ENCODE measurements at regions not wholly inside any gene's neighbourhood (a gene's known extent, or its start where the extent isn't known, plus 50 kb on each side); places are given as distances from the start of the nearest gene placed in this dataset.

GRCh38 chr1:157189986-157190982 lies 52.1 kb upstream of the ETV3 start:
- no peak overlapping the region for H3K27ac ChIP-seq (ENCODE audit: low read length)
- H3K4me3 ChIP-seq (ENCODE audit: low read length) = no peak overlapping the region
- no peak overlapping the region for H3K9ac ChIP-seq (ENCODE audit: low read length)
- H2AFZ ChIP-seq (ENCODE audit: low read depth, low read length) = no peak overlapping the region
- no peaks in the 10 kb centered on the region for H3K36me3 ChIP-seq (replicated peaks; ENCODE audit: low read depth, low read length)
- no peak overlapping the region for H3K4me2 ChIP-seq (ENCODE audit: low read length)
- no peaks in the 10 kb centered on the region for H3K9me3 ChIP-seq (ENCODE audit: insufficient read depth, low read length)
- H3K27me3 ChIP-seq (ENCODE audit: low read depth, low read length) = peaks cover 59% of the 10 kb centered on the region
- H3K79me2 ChIP-seq (ENCODE audit: low read length) = no peaks in the 10 kb centered on the region
- TF ChIP-seq EZH2phosphoT487 (IDR thresholded peaks at IDR 0.05; ENCODE audit: low read depth) (no peak), CTCF (IDR thresholded peaks at IDR 0.05; ENCODE audit: low read depth, low read length) (no peak)
- H3K4me1 ChIP-seq (ENCODE audit: low read length) = peaks cover 13% of the 10 kb centered on the region
- H4K20me1 ChIP-seq (ENCODE audit: insufficient read depth, low read length) = no peaks in the 10 kb centered on the region

- no peaks in the 10 kb centered on the region for H3K79me2 ChIP-seq (ENCODE audit: low read length)
- H3K36me3 ChIP-seq (replicated peaks; ENCODE audit: low read depth, low read length) = no peaks in the 10 kb centered on the region
- H3K4me2 ChIP-seq (ENCODE audit: low read length) = no peak overlapping the region
- H3K4me1 ChIP-seq (ENCODE audit: low read length) = peaks cover 13% of the 10 kb centered on the region
- peaks cover 65% of the 10 kb centered on the region for H3K27me3 ChIP-seq (ENCODE audit: low read depth, low read length)
- no peak overlapping the region for H3K9ac ChIP-seq (ENCODE audit: low read length)
- H4K20me1 ChIP-seq (ENCODE audit: insufficient read depth, low read length) = no peaks in the 10 kb centered on the region
- no peak overlapping the region for H3K27ac ChIP-seq (ENCODE audit: low read length)
- H2AFZ ChIP-seq (ENCODE audit: low read depth, low read length) = no peak overlapping the region
- H3K9me3 ChIP-seq (ENCODE audit: insufficient read depth, low read length) = no peaks in the 10 kb centered on the region
- no peak for TF ChIP-seq EZH2phosphoT487 (IDR thresholded peaks at IDR 0.05; ENCODE audit: low read depth)
- no peak for TF ChIP-seq CTCF (IDR thresholded peaks at IDR 0.05; ENCODE audit: low read depth, low read length)
- no peak overlapping the region for H3K4me3 ChIP-seq (ENCODE audit: low read length)
Observed at GRCh38 chr1:157189096-157189495, 50.9 kb upstream of the ETV3 start.

All from OCI-LY3 (cell line).